Endothelial cell of umbilical vein (primary cell): ENCODE measurements at regions not wholly inside any gene's neighbourhood (a gene's known extent, or its start where the extent isn't known, plus 50 kb on each side); places are given as distances from the start of the nearest gene placed in this dataset.
"Not testable (repeated sequence)": the region's sequence is repeated elsewhere in the genome, so short reads cannot be mapped to it uniquely, and the experiment has no call there.

Experiments
- BruUV-seq: library from RNA; stranded (reverse); fragments of 400-500 nt; replicated peaks from 2 replicates; lab custom pipeline; 2021; lab: Mats Ljungman, UMichigan
- CTCF ChIA-PET: fragments of 300-600, 350-600 bp; sonication (Branson Sonifier 250); formaldehyde crosslinking; loops from one replicate; lab custom pipeline; 2021; ENCODE audit warnings: antibody characterized with exemption, inconsistent platforms; lab: Charles Lee
- POLR2A ChIA-PET: fragments of 300-600, 350-600 bp; sonication (Branson Sonifier 250); formaldehyde crosslinking; loops from one replicate; lab custom pipeline; 2021; ENCODE audit warnings: antibody characterized with exemption, inconsistent platforms; lab: Charles Lee
- DNase-seq: peaks from one replicate; pipeline ENCODE4 v3.0.0-alpha.2; 2011; ENCODE audit warnings: low read depth, low spot score
- FAIRE-seq: peaks from 2 replicates; lab custom pipeline; 2011; peaks lifted over from hg19 to GRCh38; lab: Jason Lieb, UNC
- H2AFZ ChIP-seq: 2 replicates; pipeline ENCODE4 v1.6.0; 2012; ENCODE audit warnings: low read depth, low read length, control low read depth, inconsistent platforms
- H3K27ac ChIP-seq: 2 replicates; pipeline ENCODE4 v1.5.1; 2011; ENCODE audit warnings: low read depth, mild to moderate bottlenecking, control low read depth, low read length, moderate library complexity; ENCODE audit not compliant: insufficient read depth
- H3K27me3 ChIP-seq, 2 experiments: 2 replicates each; pipeline versions ENCODE4 v1.6.0 to v1.6.1; 2011; ENCODE audit warnings: low read length in 2 of 2, mixed read lengths in 1 of 2; ENCODE audit not compliant: control insufficient read depth in 2 of 2, insufficient read depth in 2 of 2
- H3K36me3 ChIP-seq, 2 experiments: 2 replicates in 1 of 2; 3 replicates in 1 of 2; pipeline ENCODE4 v1.5.1; 2011; ENCODE audit warnings: low read length in 2 of 2, mild to moderate bottlenecking in 1 of 2, moderate library complexity in 1 of 2; ENCODE audit not compliant: control insufficient read depth in 2 of 2, insufficient read depth in 2 of 2; ENCODE audit errors: extremely low read depth in 1 of 2
- H3K4me1 ChIP-seq: 3 replicates; pipeline ENCODE4 v1.5.1; 2011; ENCODE audit warnings: mild to moderate bottlenecking, low read length; ENCODE audit not compliant: control insufficient read depth, insufficient read depth; ENCODE audit errors: extremely low read depth
- H3K4me2 ChIP-seq: 2 replicates; pipeline ENCODE4 v1.6.1; 2011; ENCODE audit warnings: low read length, control low read depth, mixed read lengths; ENCODE audit not compliant: insufficient read depth
- H3K4me3 ChIP-seq, 3 experiments: fragments of 200-600 bp in 1 of 3; sonication (generic), shearing (Covaris generic) in 1 of 3; replicated peaks in 1 of 3; 2 replicates each; pipeline ENCODE4 v1.5.1; 2011 to 2016; ENCODE audit warnings: control low read depth in 3 of 3, low read length in 3 of 3, mild to moderate bottlenecking in 2 of 3, inconsistent platforms in 1 of 3, low read depth in 1 of 3, moderate library complexity in 1 of 3; ENCODE audit not compliant: insufficient read depth in 1 of 3
- H3K79me2 ChIP-seq: 2 replicates; pipeline ENCODE4 v1.6.0; 2012; ENCODE audit warnings: low read length, inconsistent platforms; ENCODE audit not compliant: control insufficient read depth, insufficient read depth
- H3K9ac ChIP-seq: replicated peaks from 2 replicates; pipeline ENCODE3; 2011; ENCODE audit warnings: low read length, control low read depth; ENCODE audit not compliant: insufficient read depth; ENCODE audit errors: extremely low read depth
- H3K9me1 ChIP-seq: replicated peaks from 3 replicates; pipeline ENCODE4 v1.6.0; 2011; ENCODE audit warnings: mild to moderate bottlenecking, low read length; ENCODE audit not compliant: control insufficient read depth, insufficient read depth; ENCODE audit errors: extremely low read depth
- H3K9me3 ChIP-seq: replicated peaks from 2 replicates; pipeline ENCODE4 v1.5.1; 2012; ENCODE audit warnings: low read length, inconsistent platforms; ENCODE audit not compliant: control insufficient read depth, insufficient read depth
- H4K20me1 ChIP-seq: replicated peaks from 2 replicates; pipeline ENCODE3; 2011; ENCODE audit warnings: mild to moderate bottlenecking, low read length; ENCODE audit not compliant: control insufficient read depth, insufficient read depth; ENCODE audit errors: extremely low read depth
- EZH2 ChIP-seq: IDR thresholded peaks from 2 replicates; pipeline ENCODE4 v1.6.1; 2012; ENCODE audit warnings: borderline replicate concordance, low read depth, mild to moderate bottlenecking, moderate library complexity, low read length, inconsistent platforms; ENCODE audit not compliant: severe bottlenecking
- FOS ChIP-seq: IDR thresholded peaks from 2 replicates; pipeline ENCODE4 v1.6.1; 2011; ENCODE audit warnings: mild to moderate bottlenecking, low read length, moderate library complexity, borderline replicate concordance; ENCODE audit not compliant: insufficient read depth
- GATA2 ChIP-seq: IDR thresholded peaks from 2 replicates; pipeline ENCODE4 v1.7.0; 2011; ENCODE audit warnings: low read depth, mild to moderate bottlenecking, moderate library complexity, mixed read lengths, low read length; ENCODE audit not compliant: insufficient read length, insufficient read depth
- JUN ChIP-seq: IDR thresholded peaks from 2 replicates; pipeline ENCODE4 v1.6.1; 2011; ENCODE audit warnings: borderline replicate concordance, low read depth; ENCODE audit not compliant: insufficient read length, insufficient read depth
- MYC ChIP-seq: IDR thresholded peaks from one replicate; pipeline ENCODE4 v1.6.1; 2011; ENCODE audit warnings: mild to moderate bottlenecking, low read depth, low read length
- POLR2A ChIP-seq: IDR thresholded peaks from 2 replicates; pipeline ENCODE4 v1.6.1; 2012; ENCODE audit warnings: low read depth, mild to moderate bottlenecking, control low read depth, low read length
- POLR2AphosphoS5 ChIP-seq: IDR thresholded peaks from 2 replicates; pipeline ENCODE4 v1.6.1; 2012; ENCODE audit warnings: low read depth, mild to moderate bottlenecking, control low read depth, low read length, moderate library complexity; ENCODE audit not compliant: insufficient read depth
- dilution Hi-C: fragments of 300-500 bp; cut with MboI; formaldehyde crosslinking; loops from one replicate; pipeline ENCODE4 v1.15.0; 2019; ENCODE audit warnings: low sequenced_read_pairs; ENCODE audit not compliant: extremely low pct_ligation_motif_present
- intact Hi-C: fragments of 100-400 bp; cut with micrococcal nuclease; formaldehyde crosslinking; loops from one replicate; pipeline ENCODE4 v1.10.0; 2022
- TF ChIP-seq, protein P1 (sequence below): IDR thresholded peaks from 2 replicates; pipeline ENCODE4 v1.6.1; 2011; ENCODE audit not compliant: insufficient read depth, insufficient read length
- TF ChIP-seq, protein P2 (sequence below), 2 donors: IDR thresholded peaks; 1 replicate in 1 of 2; 2 replicates in 1 of 2; pipeline ENCODE4 v1.5.1; 2011; ENCODE audit warnings: low read length in 2 of 2, mild to moderate bottlenecking in 2 of 2, moderate library complexity in 2 of 2, control low read depth in 1 of 2, inconsistent platforms in 1 of 2, low read depth in 1 of 2; ENCODE audit not compliant: insufficient read depth in 1 of 2; ENCODE audit errors: extremely low read depth in 1 of 2

DNA sequence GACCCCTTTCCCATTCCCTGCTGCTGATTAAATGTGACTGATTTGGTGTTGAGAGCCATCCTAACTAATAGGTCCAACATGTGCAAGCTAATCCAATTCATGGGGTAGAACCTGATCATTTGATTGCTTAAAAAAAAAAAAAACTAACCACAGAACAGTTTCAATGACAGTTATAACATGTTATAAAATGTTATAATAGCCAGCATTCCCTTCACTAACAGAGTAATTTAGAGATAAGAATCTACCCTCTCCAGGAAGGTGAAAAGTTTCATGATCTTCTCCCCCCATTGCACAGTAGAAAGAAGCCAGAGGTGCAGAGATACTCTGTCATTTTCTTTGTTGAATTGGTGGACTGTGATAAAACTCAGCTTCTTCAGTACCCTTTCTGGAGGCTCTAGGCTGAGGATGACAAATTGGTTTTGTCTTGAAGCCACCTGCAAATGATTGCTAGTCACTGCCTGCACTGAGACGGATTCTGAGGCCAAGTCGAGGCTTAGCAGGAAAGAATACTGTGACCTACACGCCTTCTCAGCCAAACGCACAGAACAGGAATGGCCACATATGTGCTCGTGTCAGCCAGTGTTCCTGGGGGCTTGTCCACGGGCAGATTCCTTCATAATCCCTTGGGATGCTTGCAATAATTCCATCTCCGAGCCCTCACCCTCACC lies 215.7 kb upstream of the IRF2BP2 start:
- Histone ChIP-seq H4K20me1 (no peaks in the 10 kb centered on the region), H3K36me3 (no peaks in the 10 kb centered on the region), H3K27me3 (peaks cover 8 to 14% of the 10 kb centered on the region in 2 experiments), H3K9me3 (no peaks in the 10 kb centered on the region), H3K4me2 (no peak overlapping the region), H3K4me1 (no peaks in the 10 kb centered on the region), H3K4me3 (no peak overlapping the region), H3K9me1 (no peaks in the 10 kb centered on the region), H3K79me2 (no peaks in the 10 kb centered on the region), H3K9ac (no peak overlapping the region), H3K27ac (no peak overlapping the region), H2AFZ (no peak overlapping the region)
- FAIRE-seq (peak; percentile 64), DNase-seq (no peak)
- POLR2A ChIA-PET, result no interaction called here
- CTCF ChIA-PET, result interaction anchor here (1.2 kb wide), 1 partner anchor 258 kb away, joined by 3 read pairs; no protein-coding TSS in a partner anchor
- intact Hi-C loops (no loop called here), dilution Hi-C loops (loop anchor here (25.0 kb wide), 1 partner anchor 88 kb away; no protein-coding TSS in a partner anchor)
- TF ChIP-seq, protein P1, sequence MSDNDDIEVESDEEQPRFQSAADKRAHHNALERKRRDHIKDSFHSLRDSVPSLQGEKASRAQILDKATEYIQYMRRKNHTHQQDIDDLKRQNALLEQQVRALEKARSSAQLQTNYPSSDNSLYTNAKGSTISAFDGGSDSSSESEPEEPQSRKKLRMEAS, result no peak
- TF ChIP-seq POLR2AphosphoS5, result no peak
- TF ChIP-seq MYC, result no peak
- TF ChIP-seq POLR2A, result no peak
- TF ChIP-seq, protein P2, sequence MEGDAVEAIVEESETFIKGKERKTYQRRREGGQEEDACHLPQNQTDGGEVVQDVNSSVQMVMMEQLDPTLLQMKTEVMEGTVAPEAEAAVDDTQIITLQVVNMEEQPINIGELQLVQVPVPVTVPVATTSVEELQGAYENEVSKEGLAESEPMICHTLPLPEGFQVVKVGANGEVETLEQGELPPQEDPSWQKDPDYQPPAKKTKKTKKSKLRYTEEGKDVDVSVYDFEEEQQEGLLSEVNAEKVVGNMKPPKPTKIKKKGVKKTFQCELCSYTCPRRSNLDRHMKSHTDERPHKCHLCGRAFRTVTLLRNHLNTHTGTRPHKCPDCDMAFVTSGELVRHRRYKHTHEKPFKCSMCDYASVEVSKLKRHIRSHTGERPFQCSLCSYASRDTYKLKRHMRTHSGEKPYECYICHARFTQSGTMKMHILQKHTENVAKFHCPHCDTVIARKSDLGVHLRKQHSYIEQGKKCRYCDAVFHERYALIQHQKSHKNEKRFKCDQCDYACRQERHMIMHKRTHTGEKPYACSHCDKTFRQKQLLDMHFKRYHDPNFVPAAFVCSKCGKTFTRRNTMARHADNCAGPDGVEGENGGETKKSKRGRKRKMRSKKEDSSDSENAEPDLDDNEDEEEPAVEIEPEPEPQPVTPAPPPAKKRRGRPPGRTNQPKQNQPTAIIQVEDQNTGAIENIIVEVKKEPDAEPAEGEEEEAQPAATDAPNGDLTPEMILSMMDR (IDR thresholded peaks at IDR 0.05; ENCODE audit: extremely low read depth in 1 of 2, insufficient read depth in 1 of 2, low read depth in 1 of 2, low read length in 2 of 2), result no peak
- no peak for TF ChIP-seq FOS
- TF ChIP-seq EZH2, result no peak
- TF ChIP-seq GATA2, result no peak
- no peak for TF ChIP-seq JUN
- no TSS peak for BruUV-seq

- dilution Hi-C loops, result loop anchor here (25.0 kb wide), 1 partner anchor 88 kb away; no protein-coding TSS in a partner anchor
- H3K27ac ChIP-seq, H3K9me3 ChIP-seq, intact Hi-C loops, H3K9ac ChIP-seq, H3K4me3 ChIP-seq, H3K79me2 ChIP-seq, POLR2A ChIA-PET, FAIRE-seq, CTCF ChIA-PET, BruUV-seq, H4K20me1 ChIP-seq, H3K36me3 ChIP-seq, H3K9me1 ChIP-seq, H2AFZ ChIP-seq, DNase-seq, H3K4me2 ChIP-seq, H3K4me1 ChIP-seq: not testable (repeated sequence)
- H3K27me3 ChIP-seq, result peaks cover 8 to 14% of the 10 kb centered on the region in 2 experiments
Measured at GRCh38 chr1:234824836-234825235, 214.9 kb upstream of the IRF2BP2 start.
